Stimulated activated CD8-positive, alpha-beta memory T cell treated with anti-CD3 and anti-CD28 coated beads, Interleukin-7, amount 100 ng/mL, for 48 hours (primary cell): ENCODE measurements at regions not wholly inside any gene's neighbourhood (a gene's known extent, or its start where the extent isn't known, plus 50 kb on each side); places are given as distances from the start of the nearest gene placed in this dataset.
A peak's percentile ranks its signal among the peaks of the same experiment; 100 is the strongest.

Experiments used
- DNase-seq, 2 donors: peaks; one replicate each; pipeline ENCODE4 v3.0.0-alpha.2; 2020; ENCODE audit warnings: low read depth in 1 of 2; ENCODE audit errors: extremely low read depth in 1 of 2

- no peak for DNase-seq
Observed at GRCh38 chr2:145305889-145306288, 786.0 kb upstream of the ZEB2 start.

- no peak for DNase-seq
Observed at GRCh38 chr2:145304501-145304900, 784.6 kb upstream of the ZEB2 start.

GRCh38 chr2:145303536-145303935 is 783.6 kb upstream of the ZEB2 start:
- no peak for DNase-seq

- DNase-seq = no peak
Observed at GRCh38 chr2:145302886-145303285, 783.0 kb upstream of the ZEB2 start.

- DNase-seq = no peak
Observed at GRCh38 chr2:145302451-145302850, 782.5 kb upstream of the ZEB2 start.

- DNase-seq = no peak
Observed at GRCh38 chr2:145299368-145299767, 779.4 kb upstream of the ZEB2 start.

GRCh38 chr2:145292166-145292565 is 772.2 kb upstream of the ZEB2 start:
- no peak for DNase-seq

- DNase-seq = no peak
Observed at GRCh38 chr2:145290986-145291385, 771.1 kb upstream of the ZEB2 start.

- no peak for DNase-seq
Observed at GRCh38 chr2:145289946-145290345, 770.0 kb upstream of the ZEB2 start.

- no peak for DNase-seq
Observed at GRCh38 chr2:145288650-145289496, 769.0 kb upstream of the ZEB2 start.

GRCh38 chr2:145287736-145288135 is 767.8 kb upstream of the ZEB2 start:
- no peak for DNase-seq

GRCh38 chr2:145286716-145287275 is 766.9 kb upstream of the ZEB2 start:
- no peak for DNase-seq

- DNase-seq = no peak
Observed at GRCh38 chr2:145284551-145284950, 764.6 kb upstream of the ZEB2 start.

GRCh38 chr2:145283131-145283530 is 763.2 kb upstream of the ZEB2 start:
- DNase-seq = no peak

- DNase-seq = no peak
Observed at GRCh38 chr2:145277922-145278321, 758.0 kb upstream of the ZEB2 start.

- DNase-seq = no peak
Observed at GRCh38 chr2:145273840-145274239, 753.9 kb upstream of the ZEB2 start.

- no peak for DNase-seq
Observed at GRCh38 chr2:145268931-145269330, 749.0 kb upstream of the ZEB2 start.

GRCh38 chr2:145267451-145267850 is 747.5 kb upstream of the ZEB2 start:
- DNase-seq = no peak

- no peak for DNase-seq
Observed at GRCh38 chr2:145265244-145265643, 745.3 kb upstream of the ZEB2 start.

GRCh38 chr2:145260674-145261073 is 740.8 kb upstream of the ZEB2 start:
- no peak for DNase-seq

GRCh38 chr2:145260081-145260480 is 740.2 kb upstream of the ZEB2 start:
- no peak for DNase-seq

GRCh38 chr2:145258903-145259579 is 739.1 kb upstream of the ZEB2 start:
- DNase-seq = peak in 1 of 2 donors; percentile 4
